EL (cell line): ENCODE measurements at regions not wholly inside any gene's neighbourhood (a gene's known extent, or its start where the extent isn't known, plus 50 kb on each side); places are given as distances from the start of the nearest gene placed in this dataset.

Source experiments
- DNase-seq: peaks from one replicate; pipeline ENCODE4 v3.0.0-alpha.2; 2016

DNA sequence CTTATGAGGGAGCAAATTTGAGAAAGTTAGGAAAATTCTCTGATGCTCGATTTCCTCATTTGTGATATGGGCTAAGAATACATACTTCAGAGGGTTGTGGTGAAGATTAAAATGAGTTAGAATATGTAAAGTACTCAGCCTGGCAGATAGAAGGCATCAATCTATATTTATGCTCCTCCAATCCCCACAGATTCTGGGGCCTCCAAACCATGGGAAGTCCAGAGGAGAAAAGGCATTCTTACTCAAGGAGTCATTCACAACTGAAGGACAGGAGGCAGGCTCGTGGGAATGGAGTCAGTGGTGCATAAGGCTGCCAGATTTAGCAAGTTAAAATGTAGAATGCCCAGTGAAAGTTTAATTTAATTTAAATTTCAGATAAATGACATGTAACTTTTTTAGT is 330.0 kb upstream of the POU3F1 start:
- DNase-seq: no peak

DNA sequence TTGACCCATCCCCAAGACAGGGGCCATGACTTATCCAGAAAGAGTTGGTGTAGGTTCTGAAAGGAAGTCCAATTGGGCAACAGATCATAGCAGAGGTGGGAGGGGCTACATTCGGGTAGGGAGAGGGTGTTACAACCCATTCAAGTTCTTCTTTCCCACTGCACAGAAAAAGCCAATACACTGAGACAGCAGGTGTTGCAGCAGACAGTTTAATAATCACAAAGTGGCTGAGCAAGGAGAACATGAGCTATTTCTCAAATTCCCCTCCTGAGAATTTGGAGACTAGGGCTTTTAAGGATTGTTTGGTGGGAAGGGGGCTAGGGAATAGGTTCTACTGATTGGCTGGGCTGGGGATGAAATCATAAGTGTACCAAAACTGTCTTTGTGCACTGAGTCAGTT is 328.4 kb upstream of the POU3F1 start:
- DNase-seq: no peak

DNA sequence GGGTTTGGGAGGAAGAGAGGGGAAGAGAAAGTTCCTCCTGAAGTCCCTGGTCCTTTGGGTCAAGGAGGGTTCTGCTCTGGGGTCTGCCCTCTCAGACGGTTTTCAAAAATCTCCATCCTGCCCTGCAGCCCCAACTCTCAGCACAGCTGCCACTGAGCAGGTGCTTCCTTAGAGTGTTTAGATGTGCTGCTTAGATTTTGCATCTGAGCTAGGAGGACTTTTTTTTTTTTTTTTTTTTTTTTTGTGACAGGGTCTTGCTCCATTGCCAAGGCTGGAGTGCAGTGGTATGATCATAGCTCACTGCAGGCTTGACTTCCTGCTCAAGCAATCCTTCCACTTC is 324.9 kb upstream of the POU3F1 start:
- DNase-seq: no peak

DNA sequence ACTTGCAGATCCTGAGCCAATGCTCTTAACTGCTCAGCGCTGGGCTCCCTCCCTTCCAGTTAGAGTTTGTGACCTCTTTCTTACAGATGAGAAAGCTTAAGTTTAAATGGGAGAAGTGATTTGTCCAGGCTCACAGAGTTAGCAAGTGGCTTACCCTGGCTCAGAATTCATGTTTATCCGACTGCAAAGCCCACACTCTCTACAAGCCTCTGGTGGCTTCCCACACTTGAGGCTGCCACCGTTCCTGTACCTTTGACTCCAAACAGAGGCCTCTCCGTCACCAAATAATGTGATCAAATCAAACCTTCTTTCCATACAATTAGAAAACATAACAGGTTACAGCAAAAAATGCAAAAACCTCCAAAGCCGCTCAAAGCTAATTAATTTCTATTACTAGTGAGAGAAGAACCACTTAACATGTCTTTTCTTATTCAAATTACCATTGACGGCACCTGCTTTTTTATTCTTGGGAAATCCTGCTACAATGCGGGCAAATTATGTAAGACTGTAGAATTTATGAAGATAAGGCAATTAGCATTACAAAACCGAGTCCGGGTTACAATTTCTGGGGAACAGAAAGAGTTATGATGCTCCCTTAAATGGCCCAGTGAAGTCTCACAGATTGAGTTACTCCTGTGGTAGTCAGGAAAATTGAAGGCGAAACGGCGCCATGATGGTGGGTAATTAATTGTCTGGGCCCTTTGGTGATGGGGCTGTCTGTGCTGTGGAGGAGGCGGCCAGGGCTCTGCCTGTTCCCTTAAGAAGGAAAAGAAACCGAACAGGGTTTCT is 324.3 kb upstream of the POU3F1 start:
- no peak for DNase-seq

DNA sequence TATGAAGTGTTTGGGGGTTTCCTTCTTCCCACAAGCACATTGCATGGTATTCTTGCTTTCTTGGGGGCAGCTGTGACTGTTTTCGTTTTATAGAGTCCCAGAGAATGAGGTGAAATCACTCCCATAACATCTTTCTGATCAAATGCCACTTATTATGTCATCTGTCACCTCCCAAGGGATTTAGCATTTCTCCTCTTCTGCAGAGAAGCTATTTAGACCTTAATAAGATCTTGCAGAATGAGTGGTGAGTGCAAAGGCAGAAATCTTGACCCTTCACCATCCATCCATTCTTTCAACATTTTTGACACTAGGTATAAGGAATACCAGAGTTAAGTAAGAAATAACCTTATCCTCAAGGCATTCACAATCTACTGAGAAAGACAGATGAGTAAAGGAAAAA is 318.6 kb upstream of the POU3F1 start:
- DNase-seq: no peak

DNA sequence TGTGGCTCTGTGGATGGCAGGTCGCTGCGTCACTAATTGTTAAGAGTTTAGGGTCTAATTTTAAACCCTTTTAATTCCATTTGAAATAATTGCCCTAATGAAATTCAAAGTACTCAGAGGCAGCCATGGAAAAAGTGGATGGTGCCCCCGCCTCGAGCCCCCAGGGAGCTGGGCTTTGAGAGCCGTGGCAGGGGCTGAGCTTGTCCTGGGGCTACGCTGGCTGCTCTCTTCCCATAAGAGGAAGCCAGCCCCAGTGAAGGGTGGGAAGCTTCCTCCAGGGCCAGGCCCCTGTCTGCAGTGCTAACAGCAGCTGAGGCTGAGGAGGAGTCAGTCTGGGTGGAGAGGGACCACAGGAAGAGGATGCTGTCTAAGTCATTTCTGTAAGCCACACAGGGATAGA is 315.0 kb upstream of the POU3F1 start:
- DNase-seq: no peak

DNA sequence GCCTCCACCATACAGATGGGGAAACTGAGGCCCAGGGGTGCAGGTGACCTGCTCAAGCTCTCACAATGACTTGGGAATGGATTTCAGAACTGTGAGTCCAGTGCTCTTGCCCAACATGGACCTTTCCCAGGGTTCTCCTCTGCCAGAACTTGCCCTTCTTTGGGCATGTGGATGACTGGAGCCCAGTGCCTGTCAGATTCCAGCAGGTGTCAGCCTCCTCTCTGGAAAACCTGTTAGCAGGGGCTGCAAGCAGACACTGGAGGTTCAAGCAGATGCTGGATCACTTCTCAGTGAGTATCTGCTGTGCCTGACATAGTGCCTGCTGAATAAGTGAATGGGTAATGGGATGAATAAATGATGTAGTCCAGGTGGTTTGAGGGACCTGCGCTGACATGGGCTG is 314.2 kb upstream of the POU3F1 start:
- no peak for DNase-seq

DNA sequence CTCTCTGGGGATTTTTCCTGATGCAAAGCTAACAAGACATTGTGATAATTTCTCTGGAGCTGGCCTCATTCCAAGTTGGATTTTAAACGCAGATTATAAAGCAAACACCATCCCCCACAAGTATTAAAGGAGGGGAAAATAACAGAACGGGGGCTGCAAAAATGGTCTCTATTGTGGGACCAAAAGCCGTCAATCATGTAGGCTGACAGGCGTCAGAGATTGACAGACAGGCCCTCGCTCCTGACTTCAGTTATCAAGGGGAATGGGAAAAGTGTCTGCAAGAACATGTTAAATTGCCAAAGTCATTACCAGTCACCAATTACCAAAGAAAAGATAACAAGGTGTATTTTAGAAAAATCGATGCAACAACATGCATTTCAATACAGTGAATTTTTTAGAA is 307.4 kb upstream of the POU3F1 start:
- no peak for DNase-seq

DNA sequence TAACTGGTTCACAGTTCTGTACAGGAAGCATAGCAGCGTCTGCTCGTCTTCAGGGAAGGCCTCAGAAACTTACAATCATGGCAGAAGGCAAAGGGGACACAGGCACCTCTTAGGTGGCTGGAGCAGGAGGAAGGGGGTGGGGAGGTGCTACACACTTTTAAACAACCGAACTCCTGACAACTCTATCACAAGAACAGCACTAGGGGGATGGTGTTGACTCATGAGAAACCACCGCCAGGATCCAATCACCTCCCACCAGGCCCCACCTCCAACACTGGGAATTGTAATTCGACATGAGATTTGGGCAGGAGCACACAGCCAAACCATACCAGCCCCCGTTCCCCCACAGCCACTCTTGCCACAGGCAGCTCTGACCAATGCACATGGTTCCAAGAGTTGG is 306.3 kb upstream of the POU3F1 start:
- DNase-seq: no peak

DNA sequence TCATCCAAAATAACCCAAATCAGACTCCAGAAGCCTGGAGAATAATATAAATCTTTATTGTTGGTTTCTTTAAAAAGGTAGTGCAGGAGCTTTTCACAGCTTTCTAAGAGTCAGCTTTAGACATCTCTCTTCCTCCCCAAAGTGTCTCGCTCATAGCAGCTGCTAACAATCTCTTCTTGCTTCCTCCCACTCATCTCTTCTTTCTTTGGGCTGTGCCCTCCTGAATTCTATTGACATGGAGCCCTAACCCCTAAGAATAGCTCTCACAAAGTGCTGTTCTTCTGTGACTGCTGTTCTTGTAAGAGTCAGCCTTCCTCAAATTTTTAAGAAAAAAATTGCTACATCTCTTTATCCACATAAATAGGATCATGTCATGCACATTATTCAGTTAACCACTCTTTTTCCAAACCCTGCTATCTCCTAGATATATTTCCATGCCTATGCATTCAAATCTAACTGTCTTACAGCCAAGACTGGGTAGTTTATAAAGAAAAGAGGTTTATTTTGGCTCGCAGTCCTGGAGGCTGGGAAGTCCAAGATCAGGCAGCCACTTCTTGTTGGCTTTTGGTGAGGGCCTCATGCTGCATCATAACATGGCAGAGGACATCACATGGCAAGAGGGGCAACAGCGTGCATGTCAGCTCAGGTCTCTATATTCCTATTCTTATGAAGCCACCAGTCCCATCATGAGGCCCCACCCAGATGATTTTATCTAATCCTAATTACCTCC is 301.0 kb upstream of the POU3F1 start:
- DNase-seq: no peak

DNA sequence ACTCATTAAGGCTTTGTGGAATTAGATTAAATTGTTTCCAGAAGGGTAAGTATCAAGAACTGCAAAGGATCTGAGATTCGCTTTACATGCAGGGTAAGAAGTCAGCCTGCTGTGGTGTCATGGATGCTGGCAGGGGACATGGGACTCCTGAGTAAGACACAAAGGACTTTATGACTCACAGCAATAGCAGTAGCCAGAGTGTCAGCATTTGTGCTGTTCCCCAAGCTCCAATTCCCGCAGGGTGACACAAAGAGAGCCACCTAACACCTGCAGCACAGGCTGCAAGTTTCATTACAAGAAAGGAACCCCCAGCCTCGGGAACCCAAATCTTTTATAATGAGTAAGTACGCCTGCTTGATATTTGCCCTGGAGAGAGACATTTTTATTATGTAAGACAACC is 298.1 kb upstream of the POU3F1 start:
- no peak for DNase-seq

DNA sequence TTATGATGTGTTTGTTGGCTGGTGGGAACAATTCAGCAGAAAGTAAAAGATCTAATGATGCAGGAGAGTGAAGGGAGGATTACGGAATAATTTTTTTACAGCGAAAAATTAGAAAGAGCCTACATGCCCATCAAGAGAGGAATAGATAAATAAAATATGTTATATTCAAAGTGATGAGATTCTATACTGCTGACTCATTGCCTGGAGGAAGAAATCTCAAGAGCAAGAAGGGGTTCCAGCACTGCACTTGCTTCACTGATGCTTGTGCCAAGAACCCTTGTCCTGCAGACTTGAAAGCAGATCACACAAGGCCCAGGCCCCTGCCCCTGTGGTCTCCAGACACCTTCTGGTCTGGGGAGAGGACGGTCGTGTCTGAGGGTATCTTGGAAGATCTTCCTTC is 295.1 kb upstream of the POU3F1 start:
- DNase-seq: no peak

DNA sequence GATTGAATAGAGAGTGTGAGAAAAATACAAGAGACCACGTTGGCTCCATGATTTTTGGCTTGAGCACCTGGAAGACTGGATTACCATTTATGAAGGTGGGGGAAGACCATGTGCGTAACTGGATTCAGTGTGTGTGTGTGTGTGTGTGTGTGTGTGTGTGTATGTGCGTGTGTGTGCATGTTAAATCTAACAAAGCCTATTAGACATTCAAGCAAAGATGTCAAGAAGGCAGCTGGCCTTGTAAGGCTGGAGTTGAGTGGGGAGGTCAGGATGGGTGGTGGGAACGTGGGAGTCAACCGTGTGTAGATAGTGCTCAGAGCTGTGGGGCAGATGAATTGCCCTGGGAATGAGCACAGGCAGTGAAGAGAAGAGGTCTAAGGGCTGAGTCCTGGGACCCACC is 293.8 kb upstream of the POU3F1 start:
- no peak for DNase-seq

DNA sequence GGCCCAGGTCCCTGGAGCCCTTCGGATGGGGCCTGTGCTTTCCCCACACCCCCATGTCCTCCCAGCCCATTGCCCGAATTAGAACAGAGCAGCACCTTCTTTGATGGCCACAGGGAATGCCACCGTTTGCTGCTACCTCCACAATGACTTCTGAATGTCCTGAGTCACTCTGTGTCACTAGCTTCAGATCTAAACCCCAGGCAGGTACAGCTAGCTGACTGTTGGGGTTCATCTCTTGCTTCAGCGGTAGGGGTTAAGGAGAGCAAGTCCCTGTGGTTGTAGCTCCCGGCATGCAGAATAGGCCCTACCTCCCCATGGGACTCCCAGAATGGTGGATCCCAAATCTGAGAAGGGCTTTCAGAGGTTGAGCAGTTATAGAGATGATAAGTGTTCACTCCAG is 291.1 kb upstream of the POU3F1 start:
- no peak for DNase-seq

DNA sequence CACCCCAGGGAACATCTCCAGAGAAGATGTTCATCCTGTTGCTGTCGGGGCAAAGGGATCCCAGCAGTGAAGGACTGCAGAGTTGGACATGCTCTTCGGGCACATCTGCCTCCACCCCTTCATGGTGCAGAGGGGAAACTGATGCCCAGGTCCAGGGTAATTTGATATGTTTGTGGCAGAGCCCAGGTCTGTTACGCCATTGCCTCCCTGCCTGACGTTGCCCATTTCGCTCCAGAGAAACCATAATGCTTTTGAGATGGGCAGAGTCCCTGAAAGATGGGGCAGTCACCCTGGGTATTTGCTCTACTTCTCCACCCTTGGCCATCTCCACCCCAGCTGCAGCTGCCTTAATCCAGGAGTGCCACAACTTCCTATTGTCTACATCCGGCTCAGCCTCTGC is 290.4 kb upstream of the POU3F1 start:
- DNase-seq: no peak

DNA sequence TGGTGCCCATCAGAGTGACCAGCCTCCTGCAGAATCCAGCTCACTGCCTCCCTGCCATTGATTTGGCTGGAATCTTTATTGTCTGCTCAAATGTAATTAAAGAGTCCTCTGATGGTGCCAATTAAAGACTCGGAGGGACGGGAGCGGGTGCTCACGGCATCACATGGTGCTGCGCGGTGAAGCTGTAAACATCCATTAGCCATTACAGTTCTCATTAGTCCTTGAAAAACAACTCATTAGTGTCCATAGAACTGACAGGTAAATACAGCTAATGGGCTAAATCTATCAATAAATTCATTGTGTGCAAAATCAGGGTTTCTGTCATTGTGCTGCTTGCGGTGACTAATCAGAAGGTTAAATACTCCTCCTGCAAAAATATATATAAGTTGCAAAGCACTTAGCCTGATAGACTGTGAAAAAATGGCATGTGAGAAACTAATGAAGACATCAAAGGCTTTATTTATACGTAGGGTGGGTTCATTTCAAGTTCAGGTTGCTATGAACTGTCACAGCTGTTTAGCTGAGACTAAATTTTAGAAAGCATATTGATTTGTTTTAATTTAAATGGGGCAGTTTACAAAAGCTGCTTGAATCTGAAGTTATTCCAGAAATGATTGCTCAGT is 289.8 kb upstream of the POU3F1 start:
- no peak for DNase-seq

DNA sequence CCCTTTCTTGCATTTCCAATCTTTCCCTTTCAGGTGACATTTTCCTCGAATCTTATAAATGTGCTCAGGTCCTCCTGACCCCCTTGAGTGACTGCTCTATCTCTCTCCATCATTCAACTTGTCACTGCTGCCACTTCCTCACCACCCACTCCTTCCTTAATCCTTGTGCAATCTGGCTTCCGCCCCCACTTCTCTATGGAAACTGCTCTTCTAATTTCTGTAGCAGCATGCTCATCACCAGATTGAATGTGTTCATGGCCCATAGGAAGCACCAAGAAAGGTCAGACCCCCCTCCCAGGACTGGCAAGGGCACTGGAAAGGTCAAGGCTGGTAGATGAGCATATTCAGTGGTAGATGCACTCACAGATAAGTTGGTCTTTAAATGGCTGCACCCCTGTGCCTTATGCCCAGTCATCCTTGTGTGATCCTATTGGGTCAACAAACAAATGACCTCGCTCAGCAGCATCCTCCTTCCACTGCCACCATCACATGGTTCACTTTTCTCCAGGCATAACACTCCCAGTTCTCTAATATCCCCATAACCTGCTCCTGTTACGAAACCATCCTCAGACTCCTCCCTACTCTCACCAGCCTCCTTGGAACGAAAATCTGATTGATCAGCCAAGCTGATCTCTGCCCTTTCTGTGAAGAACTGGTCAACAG is 288.5 kb upstream of the POU3F1 start:
- no peak for DNase-seq

DNA sequence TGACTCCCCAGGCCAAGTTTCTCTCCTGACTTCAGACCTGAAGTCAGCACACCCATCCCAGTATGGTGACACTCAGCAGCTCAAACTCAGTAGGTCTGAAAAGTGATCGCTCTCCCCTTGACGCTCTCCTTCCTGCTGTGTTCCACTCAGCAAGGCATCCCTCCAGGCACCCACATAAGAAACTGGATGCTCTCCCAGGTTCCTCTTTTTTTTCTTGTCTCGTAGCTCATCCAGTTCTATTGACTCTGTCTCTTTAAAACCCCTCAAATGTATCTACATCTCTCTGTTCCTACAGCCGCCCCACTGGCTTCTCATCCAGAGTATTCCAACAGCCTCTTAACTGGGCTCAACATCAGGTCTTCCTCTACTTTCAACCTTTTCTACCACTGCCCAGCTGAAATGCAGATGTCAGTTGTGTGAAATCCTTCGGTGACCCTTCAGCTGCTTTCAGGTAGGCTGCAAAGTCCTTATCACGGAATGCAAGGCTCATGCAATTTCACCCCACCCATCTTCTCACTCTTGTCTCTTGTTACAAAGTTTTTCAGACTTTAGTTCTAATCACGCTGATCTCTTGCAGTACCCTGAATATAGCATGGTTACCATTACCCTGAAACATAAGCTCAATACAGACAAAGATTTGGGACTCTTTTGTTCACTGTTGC is 286.2 kb upstream of the POU3F1 start:
- no peak for DNase-seq

DNA sequence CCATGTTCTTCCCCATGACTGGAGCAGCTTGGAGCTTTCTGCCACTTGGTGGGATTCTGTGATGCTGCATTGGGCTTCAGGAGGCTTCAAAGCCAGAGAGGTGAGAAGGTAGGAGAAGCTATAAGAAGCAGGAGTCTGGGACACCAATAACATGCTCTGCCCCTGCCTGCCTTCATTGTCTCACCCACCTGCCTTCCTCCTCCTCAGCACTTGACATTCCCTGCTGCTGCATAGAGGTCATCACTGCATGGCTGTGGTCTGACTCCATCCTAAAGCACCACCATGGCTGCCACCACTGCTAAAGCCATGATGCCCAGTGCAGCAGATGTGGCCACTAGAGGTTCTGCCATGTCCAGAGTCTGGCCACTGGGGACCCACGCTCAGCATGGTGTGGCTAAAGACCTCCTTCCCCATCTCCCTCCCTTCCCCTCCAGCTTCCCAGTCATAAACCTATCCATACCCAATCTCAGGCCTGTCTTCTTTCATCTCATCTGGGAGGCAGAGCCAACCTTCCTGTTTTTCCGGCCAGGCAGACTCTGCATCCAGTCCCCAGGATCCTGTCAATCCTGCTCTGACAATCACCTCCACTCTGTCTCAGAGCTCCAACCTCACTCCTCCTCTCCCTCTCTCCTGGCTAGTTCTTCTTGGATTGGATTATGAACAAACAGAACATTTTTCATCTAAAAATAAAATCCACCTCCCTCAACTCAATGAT is 285.1 kb upstream of the POU3F1 start:
- DNase-seq: no peak

DNA sequence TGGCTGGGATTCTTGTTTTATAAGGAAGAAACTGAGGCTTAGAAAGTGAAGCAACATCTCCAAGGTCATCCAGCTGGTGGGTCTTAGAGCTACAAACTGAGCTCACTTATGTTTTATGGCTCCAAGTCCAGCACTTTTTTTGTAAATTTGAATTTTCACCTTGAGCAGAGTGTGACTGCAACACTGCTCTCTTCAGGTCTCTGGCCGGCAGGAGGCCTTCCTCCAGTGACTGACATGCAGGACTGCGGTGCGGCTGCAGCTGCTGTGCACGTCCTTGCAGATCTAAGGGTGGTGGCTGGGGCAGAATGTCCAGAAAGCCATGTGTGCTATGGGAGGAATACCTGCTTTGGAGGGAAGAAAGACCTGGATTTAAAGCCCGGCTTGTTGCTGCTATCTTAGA is 284.2 kb upstream of the POU3F1 start:
- DNase-seq: no peak

DNA sequence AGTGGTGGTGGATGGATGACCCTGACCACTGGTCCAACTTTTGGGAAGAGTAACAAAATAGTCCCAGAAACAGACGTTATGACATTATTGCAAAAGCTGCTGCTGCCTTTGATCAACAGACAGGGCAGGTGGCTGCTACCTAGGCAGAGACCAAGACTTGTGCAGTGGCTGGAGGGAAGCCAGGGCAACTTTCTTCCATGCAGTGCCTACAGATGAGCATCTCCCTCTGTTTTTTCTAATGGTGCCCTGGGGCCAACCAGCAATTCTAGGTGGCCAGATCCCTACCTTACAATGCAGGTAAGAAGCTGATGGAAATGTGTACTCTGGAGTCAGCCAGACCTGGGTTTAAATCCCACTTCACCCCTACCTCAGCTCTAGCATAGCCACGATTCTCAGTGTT is 283.1 kb upstream of the POU3F1 start:
- DNase-seq: no peak

DNA sequence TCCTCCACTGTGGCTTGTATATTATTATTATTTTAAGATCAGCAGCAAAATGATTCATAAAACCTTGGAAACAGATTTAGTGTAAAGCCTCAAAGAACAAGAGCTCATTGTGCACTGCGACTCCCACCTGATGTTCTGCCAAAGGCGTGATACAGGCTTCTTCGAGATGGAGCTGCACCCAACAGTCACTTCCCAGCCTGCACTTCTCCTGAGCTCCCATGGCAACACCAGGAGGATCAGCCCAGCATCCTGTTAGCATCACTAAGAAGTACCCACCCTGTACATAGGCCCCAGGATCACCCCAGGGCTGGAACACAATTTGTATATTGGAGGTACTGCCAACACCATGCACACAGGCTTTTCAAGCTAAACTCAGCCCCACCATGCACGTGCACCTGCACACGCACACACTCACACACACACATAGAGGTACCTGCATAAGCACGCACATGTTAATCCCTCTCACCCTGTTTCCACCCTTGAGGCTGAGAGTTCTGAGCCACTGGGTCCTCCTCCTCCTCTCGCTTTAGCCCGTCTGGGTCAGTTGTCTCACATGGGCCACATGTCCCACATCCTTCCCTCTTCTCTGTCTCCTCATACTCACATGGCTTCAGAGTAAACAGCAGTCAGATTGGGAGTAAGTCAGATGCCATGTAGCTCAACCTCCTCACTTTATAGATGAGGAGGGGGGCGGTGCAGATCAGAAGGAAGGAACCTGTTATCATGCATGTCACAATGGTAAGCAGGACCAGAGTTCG is 281.9 kb upstream of the POU3F1 start:
- DNase-seq: no peak
